ENCODE measurements at regions not wholly inside any gene's neighbourhood (a gene's known extent, or its start where the extent isn't known, plus 50 kb on each side); places are given as distances from the start of the nearest gene placed in this dataset.
A peak's percentile ranks its signal among the peaks of the same experiment; 100 is the strongest.

- Histone ChIP-seq H3K4me3 (no peak overlapping the region), H3K27me3 (ENCODE audit: control insufficient read depth in 3 of 3, insufficient read depth in 3 of 3, low read length in 2 of 3) (no peaks in the 10 kb centered on the region), H3K36me3 (ENCODE audit: control insufficient read depth in 4 of 4, insufficient read depth in 4 of 4, low read length in 4 of 4) (no peaks in the 10 kb centered on the region), H3K27ac (ENCODE audit: low read depth in 1 of 2, low read length in 1 of 2) (no peak overlapping the region), H3K9me3 (ENCODE audit: control insufficient read depth in 4 of 4, insufficient read depth in 3 of 4, low read length in 3 of 4) (no peaks in the 10 kb centered on the region), H3K9ac (ENCODE audit: insufficient read depth in 1 of 2, low read length in 2 of 2) (no peak overlapping the region), H3K4me1 (ENCODE audit: control insufficient read depth in 5 of 5, insufficient read depth in 5 of 5, low read length in 5 of 5) (peaks cover 0 to 1% (median 0%) of the 10 kb centered on the region in 5 donors)
- ATAC-seq (ENCODE audit: insufficient read depth, low FRiP score) (no peak), DNase-seq (no peak)
- no peak for TF ChIP-seq CTCF (IDR thresholded peaks at IDR 0.05; ENCODE audit: control extremely low read depth, extremely low read depth)
- WGBS, 2 donors: 61 to 79% methylated on average over 2 of the region's 2 CpGs
These were observed 1519.7 kb upstream of the TENM4 start for GRCh38 chr11:80960381-80961029.

- Histone ChIP-seq H3K9me3 (ENCODE audit: control insufficient read depth in 4 of 4, insufficient read depth in 3 of 4, low read length in 3 of 4) (no peaks in the 10 kb centered on the region), H3K4me3 (no peak overlapping the region), H3K36me3 (ENCODE audit: control insufficient read depth in 4 of 4, insufficient read depth in 4 of 4, low read length in 4 of 4) (no peaks in the 10 kb centered on the region), H3K27me3 (ENCODE audit: control insufficient read depth in 3 of 3, insufficient read depth in 3 of 3, low read length in 2 of 3) (no peaks in the 10 kb centered on the region), H3K4me1 (ENCODE audit: control insufficient read depth in 5 of 5, insufficient read depth in 5 of 5, low read length in 5 of 5) (peaks cover 0 to 1% (median 0%) of the 10 kb centered on the region in 5 donors), H3K27ac (ENCODE audit: low read depth in 1 of 2, low read length in 1 of 2) (no peak overlapping the region), H3K9ac (ENCODE audit: insufficient read depth in 1 of 2, low read length in 2 of 2) (no peak overlapping the region)
- WGBS, 2 donors: 86 to 87% methylated on average over 2 of the region's 2 CpGs
- ATAC-seq (ENCODE audit: insufficient read depth, low FRiP score): no peak
- TF ChIP-seq CTCF (IDR thresholded peaks at IDR 0.05; ENCODE audit: control extremely low read depth, extremely low read depth): no peak
- DNase-seq: no peak
These were observed 1518.9 kb upstream of the TENM4 start for GRCh38 chr11:80959751-80960150.

- H3K9ac ChIP-seq (ENCODE audit: insufficient read depth in 1 of 2, low read length in 2 of 2): no peak overlapping the region
- ATAC-seq (ENCODE audit: insufficient read depth, low FRiP score) (no peak), DNase-seq (no peak)
- peaks cover 0 to 1% (median 0%) of the 10 kb centered on the region in 5 donors for H3K4me1 ChIP-seq (ENCODE audit: control insufficient read depth in 5 of 5, insufficient read depth in 5 of 5, low read length in 5 of 5)
- no peak overlapping the region for H3K4me3 ChIP-seq
- no peak for TF ChIP-seq CTCF (IDR thresholded peaks at IDR 0.05; ENCODE audit: control extremely low read depth, extremely low read depth)
- no peak overlapping the region for H3K27ac ChIP-seq (ENCODE audit: low read depth in 1 of 2, low read length in 1 of 2)
- 79 to 86% methylated on average over 4 of the region's 4 CpGs for WGBS, 2 donors
- no peaks in the 10 kb centered on the region for H3K27me3 ChIP-seq (ENCODE audit: control insufficient read depth in 3 of 3, insufficient read depth in 3 of 3, low read length in 2 of 3)
- no peaks in the 10 kb centered on the region for H3K9me3 ChIP-seq (ENCODE audit: control insufficient read depth in 4 of 4, insufficient read depth in 3 of 4, low read length in 3 of 4)
- no peaks in the 10 kb centered on the region for H3K36me3 ChIP-seq (ENCODE audit: control insufficient read depth in 4 of 4, insufficient read depth in 4 of 4, low read length in 4 of 4)
These were observed 1518.2 kb upstream of the TENM4 start for GRCh38 chr11:80958987-80959386.

GRCh38 chr11:80958361-80958760 lies 1517.5 kb upstream of the TENM4 start:
- Histone ChIP-seq H3K27ac (ENCODE audit: low read depth in 1 of 2, low read length in 1 of 2) (no peak overlapping the region), H3K9ac (ENCODE audit: insufficient read depth in 1 of 2, low read length in 2 of 2) (no peak overlapping the region), H3K4me3 (no peak overlapping the region), H3K4me1 (ENCODE audit: control insufficient read depth in 5 of 5, insufficient read depth in 5 of 5, low read length in 5 of 5) (peaks cover 0 to 1% (median 0%) of the 10 kb centered on the region in 5 donors), H3K27me3 (ENCODE audit: control insufficient read depth in 3 of 3, insufficient read depth in 3 of 3, low read length in 2 of 3) (no peaks in the 10 kb centered on the region), H3K36me3 (ENCODE audit: control insufficient read depth in 4 of 4, insufficient read depth in 4 of 4, low read length in 4 of 4) (no peaks in the 10 kb centered on the region), H3K9me3 (ENCODE audit: control insufficient read depth in 4 of 4, insufficient read depth in 3 of 4, low read length in 3 of 4) (no peaks in the 10 kb centered on the region)
- WGBS, 2 donors: 27 to 63% methylated on average over 2 of the region's 2 CpGs
- ATAC-seq (ENCODE audit: insufficient read depth, low FRiP score): no peak
- TF ChIP-seq CTCF (IDR thresholded peaks at IDR 0.05; ENCODE audit: control extremely low read depth, extremely low read depth): no peak
- peak in 1 of 3 donors; percentile 60 for DNase-seq

All from lung (tissue), 11 donors.